SH-SY5Y (cell line): ENCODE measurements at regions not wholly inside any gene's neighbourhood (a gene's known extent, or its start where the extent isn't known, plus 50 kb on each side); places are given as distances from the start of the nearest gene placed in this dataset.
A peak's percentile ranks its signal among the peaks of the same experiment; 100 is the strongest.

Experiments
- GATA2 ChIP-seq: IDR thresholded peaks from 2 replicates; pipeline ENCODE4 v1.6.1; 2011; ENCODE audit warnings: mild to moderate bottlenecking, low read depth, low read length
- GATA3 ChIP-seq: IDR thresholded peaks from 2 replicates; pipeline ENCODE4 v1.6.1; 2011; ENCODE audit warnings: low read depth, mild to moderate bottlenecking, low read length, moderate library complexity

- no peak for TF ChIP-seq GATA2
- no peak for TF ChIP-seq GATA3
These were observed 68.8 kb upstream of the ABLIM1 start for GRCh38 chr10:114726820-114727271.

- TF ChIP-seq GATA2 (no peak), GATA3 (no peak)
These were observed 70.2 kb upstream of the ABLIM1 start for GRCh38 chr10:114728325-114728724.

- TF ChIP-seq GATA3 (no peak), GATA2 (no peak)
These were observed 71.1 kb upstream of the ABLIM1 start for GRCh38 chr10:114729103-114729659.

GRCh38 chr10:114730291-114730690, 72.2 kb upstream of the ABLIM1 start:
- TF ChIP-seq GATA2 = no peak
- no peak for TF ChIP-seq GATA3

- TF ChIP-seq GATA2 = no peak
These were observed 74.9 kb upstream of the ABLIM1 start for GRCh38 chr10:114732931-114733330.

- TF ChIP-seq GATA2 = no peak
- TF ChIP-seq GATA3 = no peak
These were observed 77.9 kb upstream of the ABLIM1 start for GRCh38 chr10:114735946-114736345.

GRCh38 chr10:114743521-114744231, 77.9 kb upstream of the FHIP2A start:
- no peak for TF ChIP-seq GATA3
- TF ChIP-seq GATA2 = no peak

GRCh38 chr10:114746531-114746930, 75.0 kb upstream of the FHIP2A start:
- no peak for TF ChIP-seq GATA3
- TF ChIP-seq GATA2 = no peak

- TF ChIP-seq GATA2 = peak; percentile 63; the same call in 1 of the 2 replicates
- TF ChIP-seq GATA3 = peak; percentile 43; the same call in 1 of the 2 replicates
These were observed 73.3 kb upstream of the FHIP2A start for GRCh38 chr10:114748241-114748640.

- TF ChIP-seq GATA3 = no peak
- no peak for TF ChIP-seq GATA2
These were observed 72.6 kb upstream of the FHIP2A start for GRCh38 chr10:114749014-114749413.

GRCh38 chr10:114749510-114749909, 72.1 kb upstream of the FHIP2A start:
- TF ChIP-seq GATA2 = no peak
- no peak for TF ChIP-seq GATA3

- TF ChIP-seq GATA3 = no peak
- no peak for TF ChIP-seq GATA2
These were observed 69.7 kb upstream of the FHIP2A start for GRCh38 chr10:114751856-114752255.

- TF ChIP-seq GATA2 = no peak
- TF ChIP-seq GATA3 = no peak
These were observed 68.5 kb upstream of the FHIP2A start for GRCh38 chr10:114753126-114753525.

GRCh38 chr10:114754445-114755320, 66.9 kb upstream of the FHIP2A start:
- TF ChIP-seq GATA2 (no peak), GATA3 (no peak)

- no peak for TF ChIP-seq GATA3
- no peak for TF ChIP-seq GATA2
These were observed 66.0 kb upstream of the FHIP2A start for GRCh38 chr10:114755537-114755936.

GRCh38 chr10:114758331-114758730, 63.2 kb upstream of the FHIP2A start:
- TF ChIP-seq GATA3 = no peak
- TF ChIP-seq GATA2 = no peak
